ENCODE measurements at regions not wholly inside any gene's neighbourhood (a gene's known extent, or its start where the extent isn't known, plus 50 kb on each side); places are given as distances from the start of the nearest gene placed in this dataset.

- TF ChIP-seq CTCF (IDR thresholded peaks at IDR 0.05; ENCODE audit: insufficient read depth, low read depth, low read length), result no peak
- Histone ChIP-seq H3K27me3 (ENCODE audit: control insufficient read depth, insufficient read depth, low read length) (no peaks in the 10 kb centered on the region), H3K36me3 (ENCODE audit: control insufficient read depth, insufficient read depth, low read length) (no peaks in the 10 kb centered on the region), H3K4me3 (ENCODE audit: low read depth, low read length) (no peak overlapping the region)
- no peak for DNase-seq (ENCODE audit: low read depth)
- ChIA-PET CTCF (interaction anchor here (1.1 kb wide), 1 partner anchor 16 kb away, joined by 3 read pairs; no protein-coding TSS in a partner anchor), POLR2A (no interaction called here)
These were observed 214.6 kb upstream of the ZNF32 start for GRCh38 chr10:43863270-43863669.

GRCh38 chr10:43862756-43863155, 214.1 kb upstream of the ZNF32 start:
- TF ChIP-seq CTCF (IDR thresholded peaks at IDR 0.05; ENCODE audit: insufficient read depth, low read depth, low read length), result no peak
- CTCF ChIA-PET, result interaction anchor here (0.9 to 2.1 kb wide), 3 partner anchors 20 to 173 kb away, joined by 3 to 8 read pairs (median 3); no protein-coding TSS in a partner anchor
- H3K36me3 ChIP-seq (ENCODE audit: control insufficient read depth, insufficient read depth, low read length), result no peaks in the 10 kb centered on the region
- no peak for DNase-seq (ENCODE audit: low read depth)
- POLR2A ChIA-PET, result no interaction called here
- no peaks in the 10 kb centered on the region for H3K27me3 ChIP-seq (ENCODE audit: control insufficient read depth, insufficient read depth, low read length)
- no peak overlapping the region for H3K4me3 ChIP-seq (ENCODE audit: low read depth, low read length)

GRCh38 chr10:43861966-43862751, 213.5 kb upstream of the ZNF32 start:
- ChIA-PET CTCF (interaction anchor here (0.7 to 2.1 kb wide), 4 partner anchors 19 to 1027 kb away, joined by 3 to 8 read pairs (median 3); no protein-coding TSS in a partner anchor), POLR2A (no interaction called here)
- no peaks in the 10 kb centered on the region for H3K27me3 ChIP-seq (ENCODE audit: control insufficient read depth, insufficient read depth, low read length)
- H3K36me3 ChIP-seq (ENCODE audit: control insufficient read depth, insufficient read depth, low read length), result no peaks in the 10 kb centered on the region
- H3K4me3 ChIP-seq (ENCODE audit: low read depth, low read length), result no peak overlapping the region
- peak; percentile 74 for DNase-seq (ENCODE audit: low read depth)
- TF ChIP-seq CTCF (IDR thresholded peaks at IDR 0.05; ENCODE audit: insufficient read depth, low read depth, low read length), result no peak

GRCh38 chr10:43859016-43859525, 210.4 kb upstream of the ZNF32 start:
- no peak overlapping the region for H3K4me3 ChIP-seq (ENCODE audit: low read depth, low read length)
- no peak for DNase-seq (ENCODE audit: low read depth)
- TF ChIP-seq CTCF (IDR thresholded peaks at IDR 0.05; ENCODE audit: insufficient read depth, low read depth, low read length), result no peak
- ChIA-PET CTCF (interaction anchor here (1.0 to 1.2 kb wide), 2 partner anchors 10 to 166 kb away, joined by 3 to 4 read pairs; no protein-coding TSS in a partner anchor), POLR2A (no interaction called here)
- no peaks in the 10 kb centered on the region for H3K36me3 ChIP-seq (ENCODE audit: control insufficient read depth, insufficient read depth, low read length)
- no peaks in the 10 kb centered on the region for H3K27me3 ChIP-seq (ENCODE audit: control insufficient read depth, insufficient read depth, low read length)

- CTCF ChIA-PET, result interaction anchor here (0.8 to 1.3 kb wide), 4 partner anchors 9 to 445 kb away, joined by 3 read pairs; no protein-coding TSS in a partner anchor
- POLR2A ChIA-PET, result no interaction called here
- Histone ChIP-seq H3K27me3 (ENCODE audit: control insufficient read depth, insufficient read depth, low read length) (no peaks in the 10 kb centered on the region), H3K4me3 (ENCODE audit: low read depth, low read length) (no peak overlapping the region), H3K36me3 (ENCODE audit: control insufficient read depth, insufficient read depth, low read length) (no peaks in the 10 kb centered on the region)
- no peak for TF ChIP-seq CTCF (IDR thresholded peaks at IDR 0.05; ENCODE audit: insufficient read depth, low read depth, low read length)
- DNase-seq (ENCODE audit: low read depth), result no peak
These were observed 209.2 kb upstream of the ZNF32 start for GRCh38 chr10:43857931-43858315.
